ENCODE measurements at regions not wholly inside any gene's neighbourhood (a gene's known extent, or its start where the extent isn't known, plus 50 kb on each side); places are given as distances from the start of the nearest gene placed in this dataset.

GRCh38 chr3:69650066-69650419, 89.2 kb upstream of the MITF start:
- TF ChIP-seq CTCF (IDR thresholded peaks at IDR 0.05) (no peak), POLR2A (IDR thresholded peaks at IDR 0.05) (no peak)

Data from testis (tissue), 2 donors.